ENCODE measurements at regions not wholly inside any gene's neighbourhood (a gene's known extent, or its start where the extent isn't known, plus 50 kb on each side); places are given as distances from the start of the nearest gene placed in this dataset.

- TF ChIP-seq CTCF (IDR thresholded peaks at IDR 0.05) (no peak), POLR2A (IDR thresholded peaks at IDR 0.05) (no peak), POLR2AphosphoS5 (IDR thresholded peaks at IDR 0.05) (no peak)
Measured at GRCh38 chr6:156398966-156399365, 378.2 kb upstream of the ARID1B start.

All from breast epithelium (tissue), 3 donors.